ENCODE measurements at regions not wholly inside any gene's neighbourhood (a gene's known extent, or its start where the extent isn't known, plus 50 kb on each side); places are given as distances from the start of the nearest gene placed in this dataset.

- DNase-seq (ENCODE audit: low read depth): no peak
Measured at GRCh38 chr5:87949676-87950631, 318.7 kb downstream of the TMEM161B start.

DNA sequence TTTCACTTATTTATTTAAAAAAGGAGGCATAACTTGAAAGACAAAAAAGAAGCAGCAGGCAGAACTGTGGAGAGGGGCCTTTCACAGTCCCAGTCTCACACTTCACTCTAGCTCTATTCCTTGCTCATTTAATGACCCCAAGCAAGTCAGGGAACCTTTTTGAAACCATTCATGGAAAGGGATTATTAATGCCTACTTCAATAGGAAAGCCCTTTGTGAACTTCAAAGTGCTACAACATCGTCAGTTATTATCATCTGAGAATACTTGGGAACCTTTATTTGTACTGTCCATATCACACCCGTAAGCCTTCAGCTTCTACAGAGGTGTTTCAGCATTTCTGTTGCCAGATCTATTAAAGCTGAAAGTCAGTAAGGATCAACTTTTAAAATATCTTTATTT, 320.2 kb downstream of the TMEM161B start:
- DNase-seq (ENCODE audit: low read depth): no peak

DNA sequence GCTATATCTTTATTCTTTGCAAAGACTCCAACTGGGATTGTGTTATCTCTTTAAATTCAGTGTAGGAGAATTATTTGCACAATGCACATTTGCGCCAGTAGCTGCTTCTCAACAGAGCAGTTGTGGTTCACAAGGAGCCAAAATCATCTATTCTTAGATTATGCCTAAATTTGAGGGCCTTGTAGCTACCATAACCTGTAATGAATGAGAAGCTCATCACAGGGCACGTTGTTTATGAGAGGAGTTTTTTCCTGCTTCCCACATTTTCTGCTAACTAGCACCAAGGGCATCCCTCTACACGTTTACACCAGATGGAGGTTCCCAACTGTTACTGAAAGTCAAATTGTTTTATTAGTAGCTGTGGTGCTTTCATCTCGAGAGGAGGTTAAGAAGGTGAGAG, 322.4 kb downstream of the TMEM161B start:
- DNase-seq (ENCODE audit: low read depth): no peak

- no peak for DNase-seq (ENCODE audit: low read depth)
Measured at GRCh38 chr5:87945286-87945650, 323.4 kb downstream of the TMEM161B start.

DNA sequence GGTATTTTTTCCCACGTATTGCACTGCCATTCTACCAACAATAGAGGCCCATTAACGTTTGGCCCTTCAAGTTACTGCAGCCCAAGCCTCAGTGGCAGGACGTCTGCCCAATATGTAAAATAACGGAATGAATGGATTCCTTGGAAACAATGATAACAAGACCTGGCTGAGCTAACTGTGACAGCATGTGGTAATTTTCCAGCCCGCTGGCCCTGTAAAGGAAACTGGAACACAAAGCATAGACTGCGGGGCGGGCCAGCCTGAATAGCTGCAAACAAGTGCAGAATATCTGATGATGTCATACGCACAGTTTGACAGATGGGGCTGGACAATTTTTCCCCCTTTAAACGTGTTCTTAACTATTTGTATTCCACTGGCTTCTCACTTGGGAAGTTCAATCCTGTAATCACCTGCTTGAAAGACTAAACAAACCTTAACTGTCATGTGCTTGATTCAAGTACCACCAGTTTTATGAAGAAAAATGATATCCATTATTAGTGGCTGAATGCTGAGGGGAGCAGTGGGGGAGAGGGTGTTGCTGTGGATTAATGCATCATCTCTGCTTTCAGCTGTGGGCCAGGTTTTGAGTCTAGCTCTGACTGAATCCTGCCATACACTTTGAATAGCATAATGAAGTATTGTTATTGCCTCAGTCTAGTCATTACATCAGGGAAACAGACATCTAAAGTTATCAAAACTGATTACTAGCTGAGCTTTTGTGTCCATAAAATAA, 323.9 kb downstream of the TMEM161B start:
- DNase-seq (ENCODE audit: low read depth): no peak

GRCh38 chr5:87940775-87941174, 327.9 kb downstream of the TMEM161B start:
- DNase-seq (ENCODE audit: low read depth): no peak

DNA sequence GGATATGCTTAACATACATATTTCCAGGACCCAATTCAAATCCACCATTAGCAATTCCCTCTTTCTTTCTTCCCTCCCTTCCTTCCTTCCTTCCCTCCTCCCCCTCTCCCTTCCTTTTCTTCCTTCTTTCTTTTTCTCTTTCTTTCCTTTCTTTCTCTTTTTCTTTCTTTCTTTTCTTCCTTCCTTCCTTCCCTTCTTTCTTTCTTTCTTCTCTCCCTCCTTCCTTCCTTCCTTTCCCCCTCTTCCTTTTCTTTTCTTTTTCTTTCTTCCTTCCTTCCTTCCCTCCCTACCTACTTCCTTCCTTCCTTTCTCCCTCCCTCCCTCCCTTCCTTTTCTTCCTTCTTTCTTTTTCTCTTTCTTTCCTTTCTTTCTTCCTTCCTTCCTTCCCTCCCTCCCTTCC, 332.0 kb downstream of the TMEM161B start:
- no peak for DNase-seq (ENCODE audit: low read depth)

DNA sequence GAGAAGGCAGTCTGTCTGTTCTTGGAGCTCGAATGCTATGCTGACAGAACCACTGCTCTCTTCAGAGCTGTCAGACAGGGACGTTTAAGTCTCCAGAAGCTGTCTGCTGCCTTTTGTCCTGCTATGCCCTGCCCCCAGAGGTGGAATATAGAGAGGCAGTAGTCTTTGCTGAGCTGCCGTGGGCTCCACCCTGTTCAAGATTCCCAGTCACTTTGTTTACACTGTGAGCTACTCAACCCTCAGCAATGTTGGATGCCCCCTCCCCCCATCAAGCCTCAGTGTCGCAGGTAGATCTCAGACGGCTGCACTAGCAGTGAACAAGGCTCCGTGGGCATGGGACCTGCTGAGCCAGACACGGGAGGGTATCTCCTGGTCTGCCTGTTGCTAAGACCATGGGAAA, 344.2 kb downstream of the TMEM161B start:
- no peak for DNase-seq (ENCODE audit: low read depth)

DNA sequence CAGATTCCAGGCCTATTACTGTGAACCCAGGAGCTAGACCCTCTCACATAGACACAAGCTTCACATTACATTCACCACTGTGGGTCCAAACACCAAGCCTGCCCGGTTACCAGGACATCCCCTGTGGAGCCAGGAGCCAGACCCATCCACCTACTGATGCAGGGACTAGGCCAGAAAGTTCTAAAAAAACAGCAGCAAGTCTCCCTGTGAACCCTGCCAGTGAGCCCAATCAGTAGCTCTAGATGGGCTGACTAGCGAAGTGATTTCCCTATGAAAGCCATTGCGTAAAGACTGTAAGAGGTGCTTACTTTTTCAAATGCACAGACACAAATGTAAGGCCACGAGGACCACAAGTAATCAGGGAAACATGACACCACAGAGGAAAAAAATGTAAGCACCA, 352.3 kb downstream of the TMEM161B start:
- no peak for DNase-seq (ENCODE audit: low read depth)

DNA sequence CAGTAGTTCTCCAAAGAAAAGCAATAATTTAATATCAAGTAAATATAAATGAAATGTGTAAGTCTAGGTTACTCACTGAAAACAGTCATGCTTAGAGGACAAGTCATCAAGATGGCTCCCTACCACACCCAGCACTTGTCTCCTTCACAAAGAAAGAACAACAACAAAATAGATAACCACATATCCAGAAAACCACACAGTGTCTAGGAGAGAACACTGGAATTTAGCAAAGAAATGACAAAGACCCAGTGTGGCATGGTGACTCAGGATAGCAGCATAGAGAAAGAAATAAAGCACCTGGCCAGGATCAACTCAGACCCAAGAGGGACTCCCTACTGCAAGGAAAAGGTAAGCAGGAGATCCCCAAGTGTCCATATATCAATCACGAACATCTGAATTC, 356.2 kb downstream of the TMEM161B start:
- DNase-seq (ENCODE audit: low read depth): no peak

DNA sequence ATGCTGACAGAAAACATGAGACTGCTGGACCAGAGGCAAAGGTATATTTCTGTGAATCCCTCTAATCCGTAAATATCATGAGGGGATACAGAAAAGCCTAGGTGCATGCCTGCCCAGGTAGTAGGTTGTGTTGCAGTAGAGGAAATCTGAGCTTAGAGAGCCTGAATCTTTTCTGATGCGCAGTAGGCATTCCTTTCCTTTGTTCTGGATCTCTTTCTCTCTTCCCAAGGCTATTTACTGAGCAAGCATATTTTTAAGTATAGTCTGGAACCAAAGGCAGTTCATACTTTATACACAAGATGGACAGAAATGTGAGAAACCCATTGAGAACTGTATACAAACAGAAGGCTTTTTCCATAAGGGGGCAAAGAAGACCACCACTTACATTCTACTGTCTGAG, 359.3 kb downstream of the TMEM161B start:
- DNase-seq (ENCODE audit: low read depth): no peak

DNA sequence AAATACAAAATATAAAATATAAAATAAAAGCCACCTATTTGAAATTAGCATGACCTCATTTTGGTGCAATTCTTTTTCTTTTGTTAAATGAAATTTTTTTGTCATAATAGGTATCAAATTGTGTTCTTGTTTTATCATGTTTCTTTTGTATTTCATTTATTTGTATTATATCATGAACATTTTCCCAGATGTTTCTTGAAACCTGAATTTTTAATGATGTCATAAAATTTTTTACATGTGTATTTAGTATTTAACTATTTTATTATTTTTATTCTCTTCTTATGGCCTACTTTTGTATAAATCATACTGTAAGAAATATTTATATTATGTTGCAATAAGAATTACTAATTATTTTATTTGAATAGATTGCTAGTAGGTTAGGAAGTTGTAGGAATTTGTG, 361.7 kb downstream of the TMEM161B start:
- DNase-seq (ENCODE audit: low read depth): no peak

GRCh38 chr5:87900419-87900818, 368.2 kb downstream of the TMEM161B start:
- no peak for DNase-seq (ENCODE audit: low read depth)

- DNase-seq (ENCODE audit: low read depth): no peak
Measured at GRCh38 chr5:87899721-87900131, 368.9 kb downstream of the TMEM161B start.

GRCh38 chr5:87899208-87899661, 369.4 kb downstream of the TMEM161B start:
- no peak for DNase-seq (ENCODE audit: low read depth)

DNA sequence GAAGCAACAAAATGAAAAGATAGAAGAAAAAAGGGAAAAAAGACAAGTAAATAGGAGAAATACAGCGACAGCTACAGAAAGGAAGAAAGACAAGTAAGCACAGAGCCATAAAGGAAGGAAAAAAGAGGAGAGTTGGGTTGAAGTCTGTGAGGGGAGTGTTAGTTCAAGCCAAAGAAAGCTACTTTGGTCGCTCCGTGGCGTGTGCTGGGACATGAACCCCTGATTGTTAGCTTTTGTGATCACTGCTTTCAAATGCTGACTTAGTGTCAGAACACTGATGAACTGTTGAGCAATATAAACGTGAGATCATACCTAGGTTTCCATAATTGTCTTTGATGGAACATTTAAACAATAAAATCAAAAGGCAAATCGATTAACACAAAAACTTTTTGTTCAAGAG, 370.1 kb downstream of the TMEM161B start:
- DNase-seq (ENCODE audit: low read depth): no peak

DNA sequence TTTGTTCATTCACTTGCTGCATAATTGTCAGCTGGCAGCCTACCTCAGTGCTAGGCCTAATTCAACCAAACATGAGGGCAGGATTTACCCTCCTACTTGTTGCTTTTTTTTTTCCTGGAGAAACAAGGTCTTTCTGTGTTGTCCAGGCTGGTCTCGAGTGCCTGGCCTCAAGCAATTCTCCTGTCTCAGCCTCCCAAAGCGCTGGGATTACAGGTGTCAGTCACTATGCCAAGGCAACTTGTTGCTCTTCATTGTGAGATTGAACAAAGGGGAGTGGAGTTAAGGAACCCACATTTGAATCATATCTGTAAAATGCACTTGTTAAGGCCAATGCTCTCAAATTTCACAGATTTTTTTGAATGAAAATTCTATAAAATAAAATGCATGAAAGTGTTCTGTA, 380.5 kb downstream of the TMEM161B start:
- no peak for DNase-seq (ENCODE audit: low read depth)

DNA sequence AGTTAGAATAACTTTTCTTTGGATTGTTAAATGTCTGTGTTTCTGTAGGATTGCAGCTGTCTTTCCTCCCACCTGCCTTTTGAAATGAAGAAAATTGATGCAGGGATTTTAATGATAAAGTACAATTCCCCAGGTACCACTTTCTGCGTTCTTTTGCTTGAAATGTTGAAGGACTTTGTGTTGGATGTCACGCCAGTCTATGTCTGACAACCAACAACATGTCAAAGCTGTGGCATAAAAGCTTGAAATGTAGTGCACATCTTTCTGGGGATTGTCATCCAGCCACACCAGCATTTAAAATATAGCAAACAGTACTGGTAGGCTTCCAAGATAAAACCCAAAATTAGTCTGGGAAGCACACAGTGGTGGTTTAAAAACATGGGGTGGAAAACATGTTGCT, 381.4 kb downstream of the TMEM161B start:
- no peak for DNase-seq (ENCODE audit: low read depth)

DNA sequence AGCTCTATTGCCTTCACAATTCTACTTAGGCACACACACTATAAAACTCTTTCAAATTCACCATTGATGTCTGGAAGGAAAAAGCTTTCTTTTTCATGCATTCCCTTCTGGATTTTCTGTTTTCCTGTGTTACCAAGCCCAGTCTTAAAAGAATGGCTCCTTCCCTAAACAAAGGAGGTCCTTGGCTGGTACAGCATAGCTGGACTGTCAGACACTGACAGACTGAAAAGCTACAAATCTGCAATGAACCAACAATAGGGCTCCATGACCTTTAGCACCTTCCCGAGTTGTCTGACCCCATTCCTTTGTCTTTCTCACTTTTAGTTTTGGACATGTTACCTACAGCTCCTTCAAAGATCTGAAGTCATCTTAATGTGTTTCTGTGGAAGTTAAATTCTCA, 382.5 kb downstream of the TMEM161B start:
- no peak for DNase-seq (ENCODE audit: low read depth)

DNA sequence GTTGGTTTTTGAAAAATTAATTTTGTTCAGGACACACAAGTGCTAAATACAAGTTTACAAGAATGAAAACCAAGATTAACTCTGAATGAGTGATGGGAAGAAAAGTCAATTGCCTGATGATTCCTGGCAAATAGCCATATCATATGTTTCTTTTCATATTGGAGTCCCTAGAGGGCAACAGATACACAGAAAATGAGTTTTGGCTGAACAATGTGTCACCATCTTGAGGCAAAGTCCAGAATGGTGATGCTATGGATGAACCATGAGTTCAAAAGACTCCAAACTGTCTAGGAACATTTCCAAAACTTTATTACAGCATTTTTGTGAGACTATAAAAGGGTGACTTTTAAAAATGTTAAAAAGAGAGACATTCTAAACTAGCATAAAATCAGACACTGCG, 382.9 kb downstream of the TMEM161B start:
- no peak for DNase-seq (ENCODE audit: low read depth)

DNA sequence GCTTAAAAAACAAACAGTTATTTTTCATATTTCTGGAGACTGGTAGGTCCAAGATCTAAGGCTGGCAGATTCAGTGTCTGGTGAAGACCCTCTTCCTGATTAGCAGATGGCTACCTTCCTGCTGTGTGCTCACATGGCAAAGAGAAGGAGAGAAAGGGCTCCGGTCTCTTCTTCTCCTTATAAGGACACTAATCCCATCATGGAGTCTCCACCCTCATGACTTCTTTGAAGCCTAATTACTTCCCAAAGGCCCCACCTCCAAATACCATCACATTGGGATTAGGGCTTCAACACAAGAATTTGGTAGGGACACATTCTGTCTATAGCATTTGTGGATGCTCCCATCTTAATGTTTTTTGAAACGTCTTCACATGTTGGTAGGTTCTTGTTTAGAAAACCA, 391.1 kb downstream of the TMEM161B start:
- no peak for DNase-seq (ENCODE audit: low read depth)

GRCh38 chr5:87877023-87877422, 391.6 kb downstream of the TMEM161B start:
- no peak for DNase-seq (ENCODE audit: low read depth)

DNA sequence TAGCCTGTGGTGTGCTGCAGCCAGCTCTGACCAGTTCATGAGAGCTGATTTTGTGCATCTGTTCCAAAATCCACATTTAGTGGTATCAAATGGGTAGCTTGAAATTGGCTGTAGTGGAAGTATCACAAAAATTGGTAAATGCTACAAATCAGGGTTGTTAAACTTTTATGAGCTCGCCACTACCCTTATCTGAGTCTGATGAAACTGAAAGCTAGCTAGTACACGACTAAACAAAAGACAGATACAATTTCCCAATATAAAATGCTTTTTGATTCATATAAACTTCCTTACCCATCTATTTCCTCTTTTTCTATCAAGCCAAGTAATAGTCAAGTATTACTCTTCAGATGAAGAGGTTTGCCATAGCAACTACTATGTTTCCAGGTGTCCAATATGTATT, 392.0 kb downstream of the TMEM161B start:
- DNase-seq (ENCODE audit: low read depth): no peak
